ENCODE measurements at regions not wholly inside any gene's neighbourhood (a gene's known extent, or its start where the extent isn't known, plus 50 kb on each side); places are given as distances from the start of the nearest gene placed in this dataset.

GRCh38 chr3:137509354-137510045 lies 254.6 kb upstream of the SOX14 start:
- TF ChIP-seq CTCF (conservative IDR thresholded peaks at IDR 0.05; ENCODE audit: low read depth, low read length) (no peak), EZH2 (IDR thresholded peaks at IDR 0.05; ENCODE audit: borderline replicate concordance, low read depth, low read length, poor library complexity, severe bottlenecking) (no peak)

Measured in A673 (cell line).